ENCODE measurements at regions not wholly inside any gene's neighbourhood (a gene's known extent, or its start where the extent isn't known, plus 50 kb on each side); places are given as distances from the start of the nearest gene placed in this dataset.

DNA sequence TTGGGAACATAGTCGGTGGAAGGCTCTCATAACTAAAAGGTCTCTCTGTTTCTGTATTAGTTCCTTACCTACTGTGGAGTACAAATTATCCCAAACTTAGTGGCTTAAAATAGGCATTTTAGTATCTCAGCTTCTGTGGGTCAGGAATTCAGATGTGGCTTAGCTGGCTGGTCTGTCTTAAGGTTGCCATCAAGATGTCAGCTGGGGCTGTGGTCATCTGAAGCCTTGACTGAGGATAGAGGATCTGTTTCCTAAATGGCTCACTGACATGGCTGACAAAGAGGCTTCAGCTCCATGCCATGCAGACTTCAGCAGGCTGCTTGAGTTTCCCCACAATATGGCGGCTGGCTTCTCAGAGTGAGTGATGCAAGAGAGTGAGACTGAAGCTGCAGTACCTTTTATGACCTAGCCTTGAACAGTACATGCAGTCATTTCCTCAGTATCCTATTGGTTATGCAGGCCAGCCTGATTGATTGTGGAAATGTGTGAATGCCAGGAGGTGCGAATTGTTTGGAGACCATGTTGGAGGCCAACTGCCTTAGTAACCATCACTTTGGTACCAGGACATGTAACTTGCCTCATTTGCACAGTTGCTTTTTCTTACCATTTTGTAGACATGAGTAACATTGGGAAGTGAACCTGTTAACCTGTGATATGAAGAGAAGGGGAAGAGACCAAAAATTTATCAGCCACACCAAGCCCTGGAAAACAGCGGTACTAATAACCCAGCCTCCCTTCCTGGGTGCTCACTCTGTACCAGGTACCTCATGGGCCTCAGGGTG lies 152.8 kb upstream of the IER5L start (continued):
- peak; percentile 55; the same call in 1 of the 2 replicates for TF ChIP-seq ATF2 (tag by site-specific recombination; IDR thresholded peaks at IDR 0.05; ENCODE audit: low read depth)

DNA sequence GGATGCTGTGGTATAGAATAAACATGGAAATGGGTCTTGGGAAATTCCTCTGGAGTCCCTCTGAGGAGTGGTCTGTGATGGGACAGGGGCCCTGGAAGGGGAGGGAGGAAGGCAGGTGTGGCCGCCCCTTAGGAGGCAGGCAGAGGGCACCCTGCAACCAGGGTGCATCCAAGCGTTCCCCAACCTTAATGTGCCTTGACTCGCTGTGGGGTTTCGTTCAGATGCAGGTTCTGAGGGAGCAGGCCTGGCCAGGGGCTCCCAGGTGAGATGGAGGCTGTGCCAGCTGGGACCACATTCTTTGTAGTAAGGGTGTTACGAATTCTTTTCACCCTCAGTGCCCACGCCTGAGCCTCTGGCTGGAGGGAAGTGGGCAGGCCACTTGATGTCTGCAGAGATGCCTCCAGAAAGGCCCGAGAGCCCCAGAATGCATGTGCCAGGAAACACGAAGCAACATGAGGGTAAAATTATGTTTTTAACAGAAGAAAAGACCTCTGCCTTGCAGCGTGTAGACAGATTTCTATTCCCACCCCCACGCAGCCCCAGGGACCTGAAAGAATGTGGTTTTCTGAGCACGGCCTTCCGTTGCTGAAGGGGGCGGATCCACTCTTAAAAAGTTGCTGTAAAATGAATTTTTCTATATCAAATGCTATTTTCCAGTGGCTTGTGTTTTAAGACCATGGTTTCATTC lies 150.4 kb upstream of the IER5L start:
- H3K27ac ChIP-seq (ENCODE audit: extremely low read depth, low read depth, low read length), result no peak overlapping the region
- ChIA-PET POLR2A (no interaction called here), CTCF (no interaction called here)
- no peaks in the 10 kb centered on the region for H3K36me3 ChIP-seq (ENCODE audit: control insufficient read depth in 2 of 2, insufficient read depth in 1 of 2, low read length in 2 of 2)
- no peak overlapping the region for H3K4me3 ChIP-seq (ENCODE audit: low read depth, low read length)
- TF ChIP-seq ZNF558 (tag by site-specific recombination; IDR thresholded peaks at IDR 0.05), result no peak
- TF ChIP-seq REPIN1 (tag by site-specific recombination; IDR thresholded peaks at IDR 0.05; ENCODE audit: low read depth), result no peak
- no peak for TF ChIP-seq ZXDB (tag by site-specific recombination; IDR thresholded peaks at IDR 0.05)
- no peak for TF ChIP-seq ZNF391 (tag by site-specific recombination; IDR thresholded peaks at IDR 0.05; ENCODE audit: borderline replicate concordance, low read depth)
- TF ChIP-seq KLF1 (tag by site-specific recombination; IDR thresholded peaks at IDR 0.05), result no peak
- TF ChIP-seq ZNF202 (tag by site-specific recombination; IDR thresholded peaks at IDR 0.05; ENCODE audit: borderline replicate concordance), result no peak
- TF ChIP-seq, protein P1, sequence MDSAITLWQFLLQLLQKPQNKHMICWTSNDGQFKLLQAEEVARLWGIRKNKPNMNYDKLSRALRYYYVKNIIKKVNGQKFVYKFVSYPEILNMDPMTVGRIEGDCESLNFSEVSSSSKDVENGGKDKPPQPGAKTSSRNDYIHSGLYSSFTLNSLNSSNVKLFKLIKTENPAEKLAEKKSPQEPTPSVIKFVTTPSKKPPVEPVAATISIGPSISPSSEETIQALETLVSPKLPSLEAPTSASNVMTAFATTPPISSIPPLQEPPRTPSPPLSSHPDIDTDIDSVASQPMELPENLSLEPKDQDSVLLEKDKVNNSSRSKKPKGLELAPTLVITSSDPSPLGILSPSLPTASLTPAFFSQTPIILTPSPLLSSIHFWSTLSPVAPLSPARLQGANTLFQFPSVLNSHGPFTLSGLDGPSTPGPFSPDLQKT (IDR thresholded peaks at IDR 0.05; ENCODE audit: borderline replicate concordance, low read depth, low read length), result no peak
- TF ChIP-seq, protein P2, sequence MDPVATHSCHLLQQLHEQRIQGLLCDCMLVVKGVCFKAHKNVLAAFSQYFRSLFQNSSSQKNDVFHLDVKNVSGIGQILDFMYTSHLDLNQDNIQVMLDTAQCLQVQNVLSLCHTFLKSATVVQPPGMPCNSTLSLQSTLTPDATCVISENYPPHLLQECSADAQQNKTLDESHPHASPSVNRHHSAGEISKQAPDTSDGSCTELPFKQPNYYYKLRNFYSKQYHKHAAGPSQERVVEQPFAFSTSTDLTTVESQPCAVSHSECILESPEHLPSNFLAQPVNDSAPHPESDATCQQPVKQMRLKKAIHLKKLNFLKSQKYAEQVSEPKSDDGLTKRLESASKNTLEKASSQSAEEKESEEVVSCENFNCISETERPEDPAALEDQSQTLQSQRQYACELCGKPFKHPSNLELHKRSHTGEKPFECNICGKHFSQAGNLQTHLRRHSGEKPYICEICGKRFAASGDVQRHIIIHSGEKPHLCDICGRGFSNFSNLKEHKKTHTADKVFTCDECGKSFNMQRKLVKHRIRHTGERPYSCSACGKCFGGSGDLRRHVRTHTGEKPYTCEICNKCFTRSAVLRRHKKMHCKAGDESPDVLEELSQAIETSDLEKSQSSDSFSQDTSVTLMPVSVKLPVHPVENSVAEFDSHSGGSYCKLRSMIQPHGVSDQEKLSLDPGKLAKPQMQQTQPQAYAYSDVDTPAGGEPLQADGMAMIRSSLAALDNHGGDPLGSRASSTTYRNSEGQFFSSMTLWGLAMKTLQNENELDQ (tag by site-specific recombination; IDR thresholded peaks at IDR 0.05; ENCODE audit: low read depth), result no peak
- H3K9me3 ChIP-seq (ENCODE audit: control insufficient read depth, insufficient read depth, low read depth, low read length), result no peaks in the 10 kb centered on the region
- no peaks in the 10 kb centered on the region for H3K4me1 ChIP-seq (ENCODE audit: control insufficient read depth, insufficient read depth, low read length)

DNA sequence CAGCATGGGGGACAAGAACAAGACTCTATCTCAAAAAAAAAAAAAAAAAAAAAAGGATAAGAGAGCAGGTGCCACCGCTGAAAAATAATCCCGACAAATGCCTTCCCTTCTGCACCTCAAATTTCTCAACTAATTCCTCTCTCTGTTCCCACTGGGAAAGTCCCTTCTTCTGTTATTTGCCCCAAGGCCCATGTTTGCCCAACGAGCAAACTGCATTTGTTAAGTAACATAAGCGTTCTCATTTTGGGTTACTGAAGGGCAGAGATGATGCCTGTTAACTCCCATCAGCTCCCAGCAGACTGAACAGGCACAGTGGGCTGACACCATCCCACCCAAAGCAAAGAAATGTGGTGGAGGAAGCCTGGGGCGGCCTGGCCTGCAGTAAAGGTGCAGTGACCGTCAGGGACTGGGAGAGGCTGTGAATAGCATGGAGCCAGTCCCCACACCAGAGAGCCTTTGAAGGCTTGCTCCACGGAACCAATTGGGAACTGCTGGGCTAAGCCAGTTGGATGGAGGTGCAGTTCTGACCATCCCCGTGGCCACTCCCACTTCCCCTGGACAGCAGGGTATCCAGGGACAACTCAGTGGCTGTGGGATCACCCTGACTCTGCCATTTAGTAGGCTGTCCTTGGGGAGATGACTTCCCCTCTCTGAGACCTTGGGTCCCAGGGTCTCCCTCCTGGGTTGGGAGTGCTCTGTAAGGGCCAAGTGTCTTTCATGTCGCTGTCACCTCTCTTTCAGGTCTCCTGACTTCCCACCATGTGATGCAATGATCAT lies 149.7 kb upstream of the IER5L start:
- CTCF ChIA-PET, result interaction anchor here (0.7 kb wide), 1 partner anchor 510 kb away, joined by 4 read pairs; no protein-coding TSS in a partner anchor
- Histone ChIP-seq H3K9me3 (ENCODE audit: control insufficient read depth, insufficient read depth, low read depth, low read length) (no peaks in the 10 kb centered on the region), H3K4me3 (ENCODE audit: low read depth, low read length) (no peak overlapping the region), H3K36me3 (ENCODE audit: control insufficient read depth in 2 of 2, insufficient read depth in 1 of 2, low read length in 2 of 2) (no peaks in the 10 kb centered on the region), H3K27ac (ENCODE audit: extremely low read depth, low read depth, low read length) (no peak overlapping the region), H3K4me1 (ENCODE audit: control insufficient read depth, insufficient read depth, low read length) (no peaks in the 10 kb centered on the region)
- POLR2A ChIA-PET, result no interaction called here
- TF ChIP-seq ZNF37A (tag by site-specific recombination; IDR thresholded peaks at IDR 0.05) (no peak), BCL11B (tag by site-specific recombination; IDR thresholded peaks at IDR 0.05; ENCODE audit: low read depth) (no peak)
